H9 (cell line): ENCODE measurements at regions not wholly inside any gene's neighbourhood (a gene's known extent, or its start where the extent isn't known, plus 50 kb on each side); places are given as distances from the start of the nearest gene placed in this dataset.

Experiments used
- DNase-seq: peaks from one replicate; pipeline ENCODE4 v3.0.0-alpha.2; 2017
- H2AFZ ChIP-seq: one replicate; pipeline ENCODE4 v1.6.1; 2013; ENCODE audit warnings: mild to moderate bottlenecking, low read length, control low read depth, moderate library complexity
- H2AK5ac ChIP-seq: 2 replicates; pipeline ENCODE4 v1.6.1; 2013; ENCODE audit warnings: low read length, control low read depth, mixed read lengths; ENCODE audit not compliant: insufficient read length
- H2BK120ac ChIP-seq: one replicate; pipeline ENCODE4 v1.6.1; 2013; ENCODE audit warnings: low read depth, mild to moderate bottlenecking, low read length, control low read depth, inconsistent platforms; ENCODE audit not compliant: poor library complexity, severe bottlenecking
- H2BK12ac ChIP-seq: 2 replicates; pipeline ENCODE4 v1.6.1; 2013; ENCODE audit warnings: low read length, control low read depth, mixed read lengths, low read depth; ENCODE audit not compliant: insufficient read length
- H2BK15ac ChIP-seq: 2 replicates; pipeline ENCODE4 v1.6.1; 2013; ENCODE audit warnings: low read depth, low read length, control low read depth
- H2BK20ac ChIP-seq: one replicate; pipeline ENCODE4 v1.6.1; 2013; ENCODE audit warnings: low read depth, mild to moderate bottlenecking, low read length, control low read depth, inconsistent platforms; ENCODE audit not compliant: poor library complexity, severe bottlenecking
- H2BK5ac ChIP-seq: 2 replicates; pipeline ENCODE4 v1.6.1; 2013; ENCODE audit warnings: low read length, control low read depth, mixed read lengths; ENCODE audit not compliant: insufficient read length
- H3K14ac ChIP-seq: 2 replicates; pipeline ENCODE4 v1.6.1; 2013; ENCODE audit warnings: low read length, control low read depth; ENCODE audit not compliant: insufficient read depth
- H3K18ac ChIP-seq: 2 replicates; pipeline ENCODE4 v1.6.1; 2013; ENCODE audit warnings: low read depth, mild to moderate bottlenecking, mixed read lengths, low read length, control low read depth; ENCODE audit not compliant: insufficient read length
- H3K23ac ChIP-seq: 2 replicates; pipeline ENCODE4 v1.6.1; 2013; ENCODE audit warnings: low read length, control low read depth, mixed read lengths, low read depth; ENCODE audit not compliant: insufficient read length
- H3K23me2 ChIP-seq: 2 replicates; pipeline ENCODE4 v1.6.1; 2013; ENCODE audit warnings: low read depth, mild to moderate bottlenecking, mixed read lengths, low read length, control low read depth; ENCODE audit not compliant: insufficient read length, poor library complexity, severe bottlenecking
- H3K27ac ChIP-seq: 2 replicates; pipeline ENCODE4 v1.5.1; 2013; ENCODE audit warnings: low read length, control low read depth, mixed read lengths, low read depth; ENCODE audit not compliant: insufficient read length
- H3K27me3 ChIP-seq: 2 replicates; pipeline ENCODE4 v1.6.1; 2013; ENCODE audit warnings: low read length, control low read depth, inconsistent platforms; ENCODE audit not compliant: insufficient read depth
- H3K4ac ChIP-seq: 2 replicates; pipeline ENCODE4 v1.6.1; 2013; ENCODE audit warnings: low read depth, mild to moderate bottlenecking, control low read depth, inconsistent platforms, low read length, moderate library complexity
- H3K4me1 ChIP-seq: 2 replicates; pipeline ENCODE4 v1.6.1; 2013; ENCODE audit warnings: low read length, control low read depth, inconsistent platforms; ENCODE audit not compliant: insufficient read depth
- H3K4me2 ChIP-seq: 2 replicates; pipeline ENCODE4 v1.6.1; 2013; ENCODE audit warnings: low read length, control low read depth, mixed read lengths; ENCODE audit not compliant: insufficient read length, insufficient read depth
- H3K56ac ChIP-seq: 2 replicates; pipeline ENCODE4 v1.6.1; 2013; ENCODE audit warnings: low read depth, mild to moderate bottlenecking, mixed read lengths, low read length, control low read depth; ENCODE audit not compliant: insufficient read length
- H3K79me1 ChIP-seq: 2 replicates; pipeline ENCODE4 v1.6.1; 2013; ENCODE audit warnings: low read depth, mild to moderate bottlenecking, moderate library complexity, low read length, control low read depth, inconsistent platforms; ENCODE audit not compliant: insufficient read depth, poor library complexity, severe bottlenecking
- H3K79me2 ChIP-seq: 2 replicates; pipeline ENCODE4 v1.6.1; 2013; ENCODE audit warnings: low read length, control low read depth, inconsistent platforms; ENCODE audit not compliant: insufficient read depth
- H3K9ac ChIP-seq: 2 replicates; pipeline ENCODE4 v1.6.1; 2013; ENCODE audit warnings: low read length, control low read depth, mixed read lengths; ENCODE audit not compliant: insufficient read length; ENCODE audit errors: extremely low read depth
- H3K9me3 ChIP-seq: one replicate; pipeline ENCODE4 v1.6.1; 2013; ENCODE audit warnings: low read depth, low read length, inconsistent platforms; ENCODE audit not compliant: control insufficient read depth
- H3T11ph ChIP-seq: one replicate; pipeline ENCODE4 v1.6.1; 2013; ENCODE audit warnings: mild to moderate bottlenecking, low read length, control low read depth, inconsistent platforms
- H4K20me1 ChIP-seq: one replicate; pipeline ENCODE4 v1.6.1; 2013; ENCODE audit not compliant: control insufficient read depth, insufficient read length, insufficient read depth
- H4K5ac ChIP-seq: 2 replicates; pipeline ENCODE4 v1.6.1; 2013; ENCODE audit warnings: low read depth, mild to moderate bottlenecking, mixed read lengths, low read length, control low read depth; ENCODE audit not compliant: insufficient read length
- H4K8ac ChIP-seq: replicated peaks from 2 replicates; pipeline ENCODE4 v1.6.1; 2013; ENCODE audit warnings: low read length, control low read depth, mixed read lengths, low read depth; ENCODE audit not compliant: insufficient read length
- H4K91ac ChIP-seq: 2 replicates; pipeline ENCODE4 v1.6.1; 2013; ENCODE audit warnings: low read depth, mild to moderate bottlenecking, moderate library complexity, mixed read lengths, low read length, control low read depth; ENCODE audit not compliant: insufficient read length
- H3K27ac Mint-ChIP-seq, 3 experiments: 2 replicates in 2 of 3; 3 replicates in 1 of 3; pipeline ENCODE4 v1.8.0; 2020 to 2021; ENCODE audit warnings: mixed read lengths in 3 of 3, mild to moderate bottlenecking in 1 of 3, moderate library complexity in 1 of 3
- H3K27me3 Mint-ChIP-seq: 2 replicates; pipeline ENCODE4 v1.8.0; 2021; ENCODE audit warnings: low read depth, mild to moderate bottlenecking, moderate library complexity, mixed read lengths
- H3K36me3 Mint-ChIP-seq, 3 experiments: 2 replicates in 2 of 3; 3 replicates in 1 of 3; pipeline ENCODE4 v1.8.0; 2020 to 2021; ENCODE audit warnings: low read depth in 3 of 3, mixed read lengths in 3 of 3; ENCODE audit not compliant: insufficient read depth in 1 of 3
- H3K4me1 Mint-ChIP-seq, 2 experiments: 2 replicates each; pipeline ENCODE4 v1.8.0; 2020; ENCODE audit warnings: mixed read lengths in 2 of 2
- H3K4me3 Mint-ChIP-seq, 2 experiments: 2 replicates in 1 of 2; 3 replicates in 1 of 2; pipeline ENCODE4 v1.8.0; 2020 to 2021; ENCODE audit warnings: mild to moderate bottlenecking in 2 of 2, mixed read lengths in 2 of 2, moderate library complexity in 1 of 2
- H3K9me3 Mint-ChIP-seq, 2 experiments: 2 replicates in 1 of 2; 3 replicates in 1 of 2; pipeline ENCODE4 v1.8.0; 2020; ENCODE audit warnings: mild to moderate bottlenecking in 2 of 2, mixed read lengths in 2 of 2, moderate library complexity in 1 of 2
- WGBS: extraction: QIAGEN DNeasy Blood & Tissue Kit; methylation state at CpG from one replicate; pipeline ENCODE4 v1.1.7; 2013; ENCODE audit warnings: missing lambda C conversion rate, low lambda C conversion rate, mixed read lengths; ENCODE audit not compliant: insufficient read length; ENCODE audit errors: extremely low coverage; 5-methylcytosine and 5-hydroxymethylcytosine counted together
- TF ChIP-seq, protein P1 (sequence below): fragments of 200-600 bp; sonication (generic); conservative IDR thresholded peaks from 3 replicates; pipeline ENCODE4 v1.8.0; 2021; ENCODE audit warnings: antibody characterized with exemption, mild to moderate bottlenecking

- WGBS = no CpG with 5 or more reads among the region's 6 CpGs
- no peak for DNase-seq
- peaks cover 8 to 13% of the 10 kb centered on the region in 2 experiments for H3K4me1 Mint-ChIP-seq
Measured at GRCh38 chr20:48259456-48259855, 474.2 kb upstream of the SULF2 start.

More at GRCh38 chr20:48259456-48259855, 474.2 kb upstream of the SULF2 start:
- Histone ChIP-seq H2BK15ac (no peak overlapping the region), H3K14ac (no peak overlapping the region), H3K23me2 (no peaks in the 10 kb centered on the region), H3K27me3 (no peaks in the 10 kb centered on the region), H4K91ac (no peak overlapping the region), H3K79me2 (no peaks in the 10 kb centered on the region), H4K20me1 (no peaks in the 10 kb centered on the region), H3K9me3 (no peaks in the 10 kb centered on the region), H3T11ph (no peak overlapping the region), H3K4me1 (no peaks in the 10 kb centered on the region; the same call in 1 of the 2 replicates), H3K4ac (no peak overlapping the region), H2BK12ac (no peak overlapping the region), H3K23ac (no peak overlapping the region), H3K9ac (no peak overlapping the region), H3K18ac (no peak overlapping the region), H3K56ac (no peak overlapping the region), H3K4me2 (no peak overlapping the region), H2BK120ac (no peak overlapping the region), H4K8ac (no peak overlapping the region), H2BK20ac (no peak overlapping the region), H2BK5ac (no peak overlapping the region), H2AFZ (no peak overlapping the region), H4K5ac (no peak overlapping the region), H3K79me1 (no peaks in the 10 kb centered on the region), H2AK5ac (no peak overlapping the region), H3K27ac (no peak overlapping the region)
- TF ChIP-seq, protein P1, sequence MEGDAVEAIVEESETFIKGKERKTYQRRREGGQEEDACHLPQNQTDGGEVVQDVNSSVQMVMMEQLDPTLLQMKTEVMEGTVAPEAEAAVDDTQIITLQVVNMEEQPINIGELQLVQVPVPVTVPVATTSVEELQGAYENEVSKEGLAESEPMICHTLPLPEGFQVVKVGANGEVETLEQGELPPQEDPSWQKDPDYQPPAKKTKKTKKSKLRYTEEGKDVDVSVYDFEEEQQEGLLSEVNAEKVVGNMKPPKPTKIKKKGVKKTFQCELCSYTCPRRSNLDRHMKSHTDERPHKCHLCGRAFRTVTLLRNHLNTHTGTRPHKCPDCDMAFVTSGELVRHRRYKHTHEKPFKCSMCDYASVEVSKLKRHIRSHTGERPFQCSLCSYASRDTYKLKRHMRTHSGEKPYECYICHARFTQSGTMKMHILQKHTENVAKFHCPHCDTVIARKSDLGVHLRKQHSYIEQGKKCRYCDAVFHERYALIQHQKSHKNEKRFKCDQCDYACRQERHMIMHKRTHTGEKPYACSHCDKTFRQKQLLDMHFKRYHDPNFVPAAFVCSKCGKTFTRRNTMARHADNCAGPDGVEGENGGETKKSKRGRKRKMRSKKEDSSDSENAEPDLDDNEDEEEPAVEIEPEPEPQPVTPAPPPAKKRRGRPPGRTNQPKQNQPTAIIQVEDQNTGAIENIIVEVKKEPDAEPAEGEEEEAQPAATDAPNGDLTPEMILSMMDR = no peak
- Mint-ChIP-seq H3K4me3 (no peak overlapping the region), H3K36me3 (peaks cover 0 to 5% (median 4%) of the 10 kb centered on the region in 3 experiments; a peak in 3 of 7 replicates), H3K27me3 (peaks cover 1% of the 10 kb centered on the region), H3K9me3 (peaks cover 7 to 14% of the 10 kb centered on the region in 2 experiments; a peak in 4 of 5 replicates), H3K27ac (peak overlapping the region in 1 of 3 experiments; percentile 66; a peak in 2 of 7 replicates)
